ENCODE measurements at regions not wholly inside any gene's neighbourhood (a gene's known extent, or its start where the extent isn't known, plus 50 kb on each side); places are given as distances from the start of the nearest gene placed in this dataset.

DNA sequence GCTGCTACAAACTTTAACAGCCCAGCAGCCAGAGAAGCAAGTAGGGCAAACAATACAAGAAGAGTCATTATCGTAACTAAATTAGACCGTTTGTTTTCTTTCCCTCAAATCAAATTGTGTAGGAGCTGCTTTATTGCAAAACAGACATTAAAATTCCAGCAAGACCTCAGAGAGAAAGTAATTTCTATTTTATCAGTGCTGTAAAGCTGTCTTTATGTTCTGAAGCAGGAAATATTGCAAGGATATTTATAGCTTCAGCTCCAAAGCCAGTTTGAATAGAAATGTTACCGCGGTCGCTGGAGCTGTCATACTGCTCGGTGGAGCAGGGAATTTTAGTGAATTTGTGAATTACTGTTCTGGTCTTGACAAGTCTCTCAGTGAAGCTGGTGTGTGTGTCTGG lies 503.8 kb upstream of the PLXNA2 start:
- H3K4me3 ChIP-seq (ENCODE audit: severe bottlenecking), result no peak overlapping the region
- no peak for ATAC-seq (ENCODE audit: low read depth)

GRCh38 chr1:208748387-208749165 lies 504.4 kb upstream of the PLXNA2 start:
- TF ChIP-seq, protein P1, sequence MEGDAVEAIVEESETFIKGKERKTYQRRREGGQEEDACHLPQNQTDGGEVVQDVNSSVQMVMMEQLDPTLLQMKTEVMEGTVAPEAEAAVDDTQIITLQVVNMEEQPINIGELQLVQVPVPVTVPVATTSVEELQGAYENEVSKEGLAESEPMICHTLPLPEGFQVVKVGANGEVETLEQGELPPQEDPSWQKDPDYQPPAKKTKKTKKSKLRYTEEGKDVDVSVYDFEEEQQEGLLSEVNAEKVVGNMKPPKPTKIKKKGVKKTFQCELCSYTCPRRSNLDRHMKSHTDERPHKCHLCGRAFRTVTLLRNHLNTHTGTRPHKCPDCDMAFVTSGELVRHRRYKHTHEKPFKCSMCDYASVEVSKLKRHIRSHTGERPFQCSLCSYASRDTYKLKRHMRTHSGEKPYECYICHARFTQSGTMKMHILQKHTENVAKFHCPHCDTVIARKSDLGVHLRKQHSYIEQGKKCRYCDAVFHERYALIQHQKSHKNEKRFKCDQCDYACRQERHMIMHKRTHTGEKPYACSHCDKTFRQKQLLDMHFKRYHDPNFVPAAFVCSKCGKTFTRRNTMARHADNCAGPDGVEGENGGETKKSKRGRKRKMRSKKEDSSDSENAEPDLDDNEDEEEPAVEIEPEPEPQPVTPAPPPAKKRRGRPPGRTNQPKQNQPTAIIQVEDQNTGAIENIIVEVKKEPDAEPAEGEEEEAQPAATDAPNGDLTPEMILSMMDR (IDR thresholded peaks at IDR 0.05; ENCODE audit: poor library complexity, severe bottlenecking), result no peak
- Histone ChIP-seq H3K27ac (ENCODE audit: poor library complexity, severe bottlenecking) (no peak overlapping the region), H3K9me3 (ENCODE audit: severe bottlenecking) (no peaks in the 10 kb centered on the region), H3K36me3 (ENCODE audit: low read depth) (no peaks in the 10 kb centered on the region), H3K4me1 (ENCODE audit: insufficient read depth, poor library complexity, severe bottlenecking) (no peaks in the 10 kb centered on the region), H3K27me3 (ENCODE audit: insufficient read depth, poor library complexity, severe bottlenecking) (no peaks in the 10 kb centered on the region), H3K4me3 (ENCODE audit: severe bottlenecking) (no peak overlapping the region)
- DNase-seq (ENCODE audit: low spot score), result no peak
- no peak for ATAC-seq (ENCODE audit: low read depth)

More for the DNA sequence above, 503.8 kb upstream of the PLXNA2 start:
- Histone ChIP-seq H3K27ac (ENCODE audit: poor library complexity, severe bottlenecking) (no peak overlapping the region), H3K36me3 (ENCODE audit: low read depth) (no peaks in the 10 kb centered on the region), H3K4me1 (ENCODE audit: insufficient read depth, poor library complexity, severe bottlenecking) (no peaks in the 10 kb centered on the region), H3K9me3 (ENCODE audit: severe bottlenecking) (no peaks in the 10 kb centered on the region), H3K27me3 (ENCODE audit: insufficient read depth, poor library complexity, severe bottlenecking) (no peaks in the 10 kb centered on the region)
- TF ChIP-seq, protein P1 (IDR thresholded peaks at IDR 0.05; ENCODE audit: poor library complexity, severe bottlenecking), result no peak
- no peak for DNase-seq (ENCODE audit: low spot score)

- no peaks in the 10 kb centered on the region for H3K36me3 ChIP-seq (ENCODE audit: low read depth)
- no peak overlapping the region for H3K27ac ChIP-seq (ENCODE audit: poor library complexity, severe bottlenecking)
- no peaks in the 10 kb centered on the region for H3K4me1 ChIP-seq (ENCODE audit: insufficient read depth, poor library complexity, severe bottlenecking)
- H3K27me3 ChIP-seq (ENCODE audit: insufficient read depth, poor library complexity, severe bottlenecking), result no peaks in the 10 kb centered on the region
- no peak for DNase-seq (ENCODE audit: low spot score)
- no peak overlapping the region for H3K4me3 ChIP-seq (ENCODE audit: severe bottlenecking)
- TF ChIP-seq, protein P1 (IDR thresholded peaks at IDR 0.05; ENCODE audit: poor library complexity, severe bottlenecking), result no peak
- ATAC-seq (ENCODE audit: low read depth), result no peak
- H3K9me3 ChIP-seq (ENCODE audit: severe bottlenecking), result no peaks in the 10 kb centered on the region
Observed at GRCh38 chr1:208756339-208756981, 512.3 kb upstream of the PLXNA2 start.

- Histone ChIP-seq H3K27me3 (ENCODE audit: insufficient read depth, poor library complexity, severe bottlenecking) (no peaks in the 10 kb centered on the region), H3K36me3 (ENCODE audit: low read depth) (no peaks in the 10 kb centered on the region), H3K9me3 (ENCODE audit: severe bottlenecking) (no peaks in the 10 kb centered on the region), H3K4me1 (ENCODE audit: insufficient read depth, poor library complexity, severe bottlenecking) (no peaks in the 10 kb centered on the region), H3K27ac (ENCODE audit: poor library complexity, severe bottlenecking) (no peak overlapping the region), H3K4me3 (ENCODE audit: severe bottlenecking) (no peak overlapping the region)
- TF ChIP-seq, protein P1 (IDR thresholded peaks at IDR 0.05; ENCODE audit: poor library complexity, severe bottlenecking), result no peak
- no peak for ATAC-seq (ENCODE audit: low read depth)
- no peak for DNase-seq (ENCODE audit: low spot score)
Observed at GRCh38 chr1:208757846-208758245, 513.7 kb upstream of the PLXNA2 start.

DNA sequence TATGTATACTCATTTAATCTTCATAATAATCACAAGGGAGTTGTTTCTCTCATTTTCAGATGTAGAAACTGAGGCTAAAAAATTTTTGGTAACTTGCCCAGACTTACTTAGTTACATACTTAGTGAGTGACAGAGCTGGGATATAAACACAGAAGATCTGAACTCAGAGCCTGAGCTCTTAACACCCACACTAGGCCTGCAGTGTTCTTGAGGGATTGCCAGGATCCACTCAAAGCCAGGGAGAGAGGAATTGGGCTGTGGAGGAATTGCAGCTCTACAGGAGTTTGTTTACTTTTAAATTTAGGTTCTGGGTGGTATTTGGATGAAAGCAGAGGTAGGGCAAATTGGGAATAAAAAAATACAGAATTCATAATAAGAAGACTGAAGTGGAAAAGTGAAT lies 515.1 kb upstream of the PLXNA2 start:
- TF ChIP-seq, protein P1 (IDR thresholded peaks at IDR 0.05; ENCODE audit: poor library complexity, severe bottlenecking), result no peak
- Histone ChIP-seq H3K9me3 (ENCODE audit: severe bottlenecking) (no peaks in the 10 kb centered on the region), H3K4me1 (ENCODE audit: insufficient read depth, poor library complexity, severe bottlenecking) (no peaks in the 10 kb centered on the region), H3K36me3 (ENCODE audit: low read depth) (no peaks in the 10 kb centered on the region), H3K4me3 (ENCODE audit: severe bottlenecking) (no peak overlapping the region), H3K27me3 (ENCODE audit: insufficient read depth, poor library complexity, severe bottlenecking) (no peaks in the 10 kb centered on the region), H3K27ac (ENCODE audit: poor library complexity, severe bottlenecking) (no peak overlapping the region)
- ATAC-seq (ENCODE audit: low read depth) (no peak), DNase-seq (ENCODE audit: low spot score) (no peak)

All from RWPE2 (cell line).